NCI-H1092 (cell line): ENCODE measurements at regions not wholly inside any gene's neighbourhood (a gene's known extent, or its start where the extent isn't known, plus 50 kb on each side); places are given as distances from the start of the nearest gene placed in this dataset.
A peak's percentile ranks its signal among the peaks of the same experiment; 100 is the strongest.
"Not testable (repeated sequence)": the region's sequence is repeated elsewhere in the genome, so short reads cannot be mapped to it uniquely, and the experiment has no call there.

Experiments used
- DNase-seq: peaks from one replicate; lab custom pipeline; 2025; lab: John Stamatoyannopoulos, UW

GRCh38 chr7:8314566-8314965 lies 52.6 kb upstream of the ICA1 start:
- no peak for DNase-seq

- no peak for DNase-seq
Measured at GRCh38 chr7:8319115-8319514, 57.1 kb upstream of the ICA1 start.

GRCh38 chr7:8320174-8320573 lies 58.2 kb upstream of the ICA1 start:
- DNase-seq = no peak

GRCh38 chr7:8321312-8321711 lies 59.3 kb upstream of the ICA1 start:
- no peak for DNase-seq

- DNase-seq = no peak
Measured at GRCh38 chr7:8322667-8323066, 60.7 kb upstream of the ICA1 start.

GRCh38 chr7:8325067-8325466 lies 63.1 kb upstream of the ICA1 start:
- no peak for DNase-seq

GRCh38 chr7:8327199-8327598 lies 65.2 kb upstream of the ICA1 start:
- DNase-seq = no peak

- no peak for DNase-seq
Measured at GRCh38 chr7:8338206-8338605, 76.2 kb upstream of the ICA1 start.

- peak; percentile 76 for DNase-seq
Measured at GRCh38 chr7:8343556-8343955, 81.6 kb upstream of the ICA1 start.

- not testable (repeated sequence) for DNase-seq
Measured at GRCh38 chr7:8347395-8347794, 85.4 kb upstream of the ICA1 start.

GRCh38 chr7:8351654-8352053 lies 81.8 kb upstream of the NXPH1 start:
- not testable (repeated sequence) for DNase-seq

GRCh38 chr7:8353991-8354390 lies 79.4 kb upstream of the NXPH1 start:
- DNase-seq = no peak

- no peak for DNase-seq
Measured at GRCh38 chr7:8354503-8354902, 78.9 kb upstream of the NXPH1 start.

GRCh38 chr7:8356071-8356470 lies 77.3 kb upstream of the NXPH1 start:
- DNase-seq = no peak

- peak; percentile 19 for DNase-seq
Measured at GRCh38 chr7:8357536-8357935, 75.9 kb upstream of the NXPH1 start.

GRCh38 chr7:8360564-8361153 lies 72.8 kb upstream of the NXPH1 start:
- DNase-seq = no peak

- no peak for DNase-seq
Measured at GRCh38 chr7:8362723-8363369, 70.6 kb upstream of the NXPH1 start.

- no peak for DNase-seq
Measured at GRCh38 chr7:8363407-8364015, 69.9 kb upstream of the NXPH1 start.

GRCh38 chr7:8365499-8366110 lies 67.8 kb upstream of the NXPH1 start:
- DNase-seq = peak; percentile 24

GRCh38 chr7:8368007-8368406 lies 65.4 kb upstream of the NXPH1 start:
- DNase-seq = not testable (repeated sequence)

GRCh38 chr7:8371742-8372141 lies 61.7 kb upstream of the NXPH1 start:
- DNase-seq = no peak

- no peak for DNase-seq
Measured at GRCh38 chr7:8373851-8374250, 59.6 kb upstream of the NXPH1 start.

- no peak for DNase-seq
Measured at GRCh38 chr7:8378349-8379019, 54.9 kb upstream of the NXPH1 start.
